K562 (cell line): ENCODE measurements at regions not wholly inside any gene's neighbourhood (a gene's known extent, or its start where the extent isn't known, plus 50 kb on each side); places are given as distances from the start of the nearest gene placed in this dataset.

Experiments used
- ATAC-seq: fragments of 200-7000 bp; cut with Tn5 transposase; 3 replicates; pipeline ENCODE4 v1.9.1; 2020; ENCODE audit warnings: moderate library complexity
- BruUV-seq: library from RNA; stranded (reverse); fragments of 400-500 nt; replicated peaks from 2 replicates; lab custom pipeline; 2021; lab: Mats Ljungman, UMichigan
- CTCF ChIA-PET: fragments of 300-600 bp; formaldehyde crosslinking; extraction: SDS; loops from one replicate; lab custom pipeline; 2021; ENCODE audit warnings: low intra/inter-chr PET ratio; lab: Yijun Ruan, JAX
- POLR2A ChIA-PET: fragments of 300-600, 350-650 bp; sonication (Branson Sonifier 250); formaldehyde crosslinking; extraction: SDS; loops from one replicate; lab custom pipeline; 2021; ENCODE audit warnings: antibody characterized with exemption, inconsistent platforms; lab: Yijun Ruan, JAX
- DNase-seq, 4 experiments: peaks; one replicate each; pipeline versions ENCODE4 v3.0.0 to v3.0.0-alpha.2; 2011 to 2018; ENCODE audit warnings: low spot score in 3 of 4, mixed read lengths in 3 of 4; ENCODE audit errors: extremely low read depth in 1 of 4
- FAIRE-seq: peaks from 2 replicates; lab custom pipeline; 2011; peaks lifted over from hg19 to GRCh38; lab: Jason Lieb, UNC
- H2AFZ ChIP-seq: 2 replicates; pipeline ENCODE4 v1.6.0; 2011; ENCODE audit warnings: low read depth, low read length, control low read depth, inconsistent platforms
- H3K27ac ChIP-seq: fragments of 200-600 bp; 3 replicates; pipeline ENCODE4 v1.8.0; 2011; ENCODE audit warnings: low read depth, mild to moderate bottlenecking, control low read depth, inconsistent platforms, low read length, moderate library complexity, mixed read lengths; ENCODE audit errors: extremely low read depth
- H3K27me3 ChIP-seq, 2 experiments: fragments of 300-600 bp in 1 of 2; 2 replicates in 1 of 2; 3 replicates in 1 of 2; pipeline versions ENCODE4 v1.6.0 to v1.8.0; 2011; ENCODE audit warnings: inconsistent platforms in 2 of 2, low read length in 2 of 2, mild to moderate bottlenecking in 1 of 2, mixed read lengths in 1 of 2, moderate library complexity in 1 of 2; ENCODE audit not compliant: control insufficient read depth in 2 of 2, insufficient read depth in 2 of 2
- H3K36me3 ChIP-seq: fragments of 300-600 bp; 3 replicates; pipeline ENCODE4 v1.8.0; 2011; ENCODE audit warnings: mild to moderate bottlenecking, low read length, inconsistent platforms; ENCODE audit not compliant: control insufficient read depth, insufficient read depth
- H3K4me1 ChIP-seq, 2 experiments: fragments of 200-600 bp in 1 of 2; replicated peaks in 1 of 2; 2 replicates in 1 of 2; 3 replicates in 1 of 2; pipeline versions ENCODE4 v1.5.1 to v1.8.0; 2011; ENCODE audit warnings: inconsistent platforms in 2 of 2, low read length in 2 of 2, mild to moderate bottlenecking in 1 of 2, mixed read lengths in 1 of 2, moderate library complexity in 1 of 2; ENCODE audit not compliant: control insufficient read depth in 2 of 2, insufficient read depth in 2 of 2
- H3K4me2 ChIP-seq: 2 replicates; pipeline ENCODE4 v1.6.1; 2011; ENCODE audit warnings: low read length, control low read depth, inconsistent platforms, mixed read lengths; ENCODE audit not compliant: insufficient read depth
- H3K4me3 ChIP-seq: fragments of 200-600 bp; sonication (generic), shearing (Covaris generic); 2 replicates; pipeline ENCODE4 v1.5.1; 2016; ENCODE audit warnings: control low read depth, inconsistent platforms
- H3K79me2 ChIP-seq: fragments of 200-600 bp; 3 replicates; pipeline ENCODE4 v1.8.0; 2011; ENCODE audit warnings: low read length, inconsistent platforms; ENCODE audit not compliant: control insufficient read depth, insufficient read depth
- H3K9ac ChIP-seq, 2 experiments: 2 replicates each; pipeline versions ENCODE4 v1.6.0 to v1.6.1; 2011; ENCODE audit warnings: low read depth in 2 of 2, low read length in 2 of 2, control low read depth in 1 of 2, inconsistent platforms in 1 of 2, mild to moderate bottlenecking in 1 of 2, mixed read lengths in 1 of 2; ENCODE audit not compliant: insufficient read depth in 1 of 2
- H3K9me1 ChIP-seq: one replicate; pipeline ENCODE4 v1.6.0; 2011; ENCODE audit warnings: inconsistent platforms, mild to moderate bottlenecking, low read length, moderate library complexity; ENCODE audit not compliant: control insufficient read depth, insufficient read depth
- H3K9me3 ChIP-seq: replicated peaks from 2 replicates; pipeline ENCODE4 v1.5.1; 2011; ENCODE audit warnings: low read depth, low read length, inconsistent platforms; ENCODE audit not compliant: control insufficient read depth, insufficient read depth
- H4K20me1 ChIP-seq: replicated peaks from 2 replicates; pipeline ENCODE4 v1.6.1; 2011; ENCODE audit warnings: low read length, inconsistent platforms, mixed read lengths; ENCODE audit not compliant: control insufficient read depth, insufficient read depth
- AFF1 ChIP-seq, 2 experiments: fragments of 450-650 bp; IDR thresholded peaks; 2 replicates each; pipeline ENCODE4 v1.6.1; 2018; ENCODE audit warnings: mild to moderate bottlenecking in 2 of 2, low read depth in 1 of 2; ENCODE audit not compliant: partially characterized antibody in 2 of 2
- ATF1 ChIP-seq, 2 experiments: fragments of 450-650 bp in 1 of 2; IDR thresholded peaks; 2 replicates each; pipeline ENCODE4 v1.6.1; 2016; ENCODE audit warnings: missing compliant biosample characterization in 1 of 2, missing genetic modification characterization in 1 of 2
- EHMT2 ChIP-seq: fragments of 450-650 bp; IDR thresholded peaks from 2 replicates; pipeline ENCODE4 v1.6.1; 2018; ENCODE audit warnings: antibody characterized with exemption
- GABPB1 ChIP-seq: sonication (generic); formaldehyde crosslinking; IDR thresholded peaks from 2 replicates; pipeline ENCODE4 v1.8.0; 2022; ENCODE audit warnings: mild to moderate bottlenecking, missing genetic modification reagents
- NFATC3 ChIP-seq: fragments of 450-650 bp; IDR thresholded peaks from 2 replicates; pipeline ENCODE4 v1.6.1; 2017; ENCODE audit warnings: mild to moderate bottlenecking
- TAF15 ChIP-seq: fragments of 200-400 bp; formaldehyde crosslinking; IDR thresholded peaks from 2 replicates; pipeline ENCODE4 v1.6.1; 2017; ENCODE audit warnings: mild to moderate bottlenecking, low read depth, low read length, moderate library complexity
- YBX1 ChIP-seq: fragments of 450-650 bp; IDR thresholded peaks from 2 replicates; pipeline ENCODE4 v1.7.1; 2016; ENCODE audit warnings: mild to moderate bottlenecking
- ZBED1 ChIP-seq: IDR thresholded peaks from 2 replicates; pipeline ENCODE4 v1.6.1; 2014
- ZBTB40 ChIP-seq, 2 experiments: fragments of 450-650 bp in 1 of 2; sonication (generic) in 1 of 2; formaldehyde crosslinking in 1 of 2; IDR thresholded peaks; 2 replicates each; pipeline versions ENCODE4 v1.7.1 to v1.9.0; 2016 to 2022; ENCODE audit warnings: inconsistent platforms in 1 of 2, mild to moderate bottlenecking in 1 of 2, missing genetic modification reagents in 1 of 2
- ZNF165 ChIP-seq: fragments of 250-450 bp; sonication (Bioruptor Pico); IDR thresholded peaks from 2 replicates; pipeline ENCODE4 v1.4.0; 2020; ENCODE audit warnings: borderline replicate concordance
- ZNF586 ChIP-seq: fragments of 450-650 bp; formaldehyde crosslinking; conservative IDR thresholded peaks from 2 replicates; pipeline ENCODE4 v1.4.0; 2020; ENCODE audit warnings: mild to moderate bottlenecking, moderate library complexity
- WGBS: fragments of 100-300 bp; shearing (Covaris generic); methylation state at CpG from one replicate; pipeline ENCODE4 v1.1.6; 2016; ENCODE audit warnings: low coverage, mixed read lengths; ENCODE audit not compliant: insufficient coverage; ENCODE audit errors: missing lambda C conversion rate; 5-methylcytosine and 5-hydroxymethylcytosine counted together
- in situ Hi-C: fragments of 300-500 bp; cut with MboI; formaldehyde crosslinking; loops from 4 replicates; pipeline ENCODE4 v1.15.0; 2018; ENCODE audit warnings: inconsistent platforms, mixed read lengths
- intact Hi-C: fragments of 100-400 bp; cut with micrococcal nuclease; formaldehyde crosslinking; loops from 2 replicates; pipeline ENCODE4 v1.14.2; 2022

GRCh38 chr12:92365333-92365732 lies 219.7 kb upstream of the BTG1 start:
- no peak for DNase-seq
- no peak overlapping the region for H2AFZ ChIP-seq
- no peaks in the 10 kb centered on the region for H4K20me1 ChIP-seq
- H3K27me3 ChIP-seq, result no peaks in the 10 kb centered on the region
- BruUV-seq, result no TSS peak
- intact Hi-C loops, result no loop called here
- H3K4me2 ChIP-seq, result no peak overlapping the region
- no peak overlapping the region for H3K9ac ChIP-seq
- H3K9me3 ChIP-seq, result 0 out of 2 replicates have a peak, but pooled peaks cover 3% of the 10 kb centered on the region
- FAIRE-seq, result no peak
- CTCF ChIA-PET, result no interaction called here
- H3K27ac ChIP-seq, result no peak overlapping the region
- POLR2A ChIA-PET, result interaction anchor here (1.4 kb wide), 1 partner anchor 14 kb away, joined by 3 read pairs; no protein-coding TSS in a partner anchor
- no peak for ATAC-seq
- no peaks in the 10 kb centered on the region for H3K79me2 ChIP-seq
- no peak overlapping the region for H3K4me3 ChIP-seq
- in situ Hi-C loops, result no loop called here
- no peaks in the 10 kb centered on the region for H3K9me1 ChIP-seq
- H3K36me3 ChIP-seq, result no peaks in the 10 kb centered on the region
- peaks cover 7 to 22% of the 10 kb centered on the region in 2 experiments for H3K4me1 ChIP-seq
- WGBS, result 92% methylated on average over 1 of the region's 1 CpG
- TF ChIP-seq AFF1 (IDR thresholded peaks at IDR 0.05; ENCODE audit: low read depth in 1 of 2, partially characterized antibody in 2 of 2), result no peak
- no peak for TF ChIP-seq YBX1
- no peak for TF ChIP-seq TAF15
- no peak for TF ChIP-seq ZNF586 (CRISPR knock-in tag)
- no peak for TF ChIP-seq EHMT2
- no peak for TF ChIP-seq ATF1 (CRISPR knock-in tag; IDR thresholded peaks at IDR 0.05)
- no peak for TF ChIP-seq ATF1 (tag; IDR thresholded peaks at IDR 0.05)
- no peak for TF ChIP-seq ZBED1
- no peak for TF ChIP-seq GABPB1 (CRISPR knock-in tag)
- no peak for TF ChIP-seq ZNF165 (CRISPR knock-in tag)
- no peak for TF ChIP-seq ZBTB40 (IDR thresholded peaks at IDR 0.05)
- no peak for TF ChIP-seq ZBTB40 (CRISPR knock-in tag; IDR thresholded peaks at IDR 0.05)
- no peak for TF ChIP-seq NFATC3
